ENCODE measurements at regions not wholly inside any gene's neighbourhood (a gene's known extent, or its start where the extent isn't known, plus 50 kb on each side); places are given as distances from the start of the nearest gene placed in this dataset.
"Not testable (repeated sequence)": the region's sequence is repeated elsewhere in the genome, so short reads cannot be mapped to it uniquely, and the experiment has no call there.

GRCh38 chr1:66424530-66424929 is 109.4 kb upstream of the SGIP1 start:
- not testable (repeated sequence) for ATAC-seq

- no peak for ATAC-seq
Measured at GRCh38 chr1:66426239-66426853, 107.6 kb upstream of the SGIP1 start.

GRCh38 chr1:66430815-66431214 is 103.1 kb upstream of the SGIP1 start:
- ATAC-seq, result not testable (repeated sequence)

- no peak for ATAC-seq
Measured at GRCh38 chr1:66431999-66432398, 102.0 kb upstream of the SGIP1 start.

- ATAC-seq, result no peak
Measured at GRCh38 chr1:66433611-66434010, 100.3 kb upstream of the SGIP1 start.

- ATAC-seq, result no peak
Measured at GRCh38 chr1:66434096-66434495, 99.9 kb upstream of the SGIP1 start.

- no peak for ATAC-seq
Measured at GRCh38 chr1:66435541-66435940, 98.4 kb upstream of the SGIP1 start.

- peak; percentile 93 to 95 for ATAC-seq
Measured at GRCh38 chr1:66436378-66437135, 97.4 kb upstream of the SGIP1 start.

GRCh38 chr1:66437136-66437401 is 96.9 kb upstream of the SGIP1 start:
- ATAC-seq, result no peak

- no peak for ATAC-seq
Measured at GRCh38 chr1:66438062-66438461, 95.9 kb upstream of the SGIP1 start.

- ATAC-seq, result no peak
Measured at GRCh38 chr1:66438501-66438900, 95.5 kb upstream of the SGIP1 start.

GRCh38 chr1:66439031-66439740 is 94.8 kb upstream of the SGIP1 start:
- peak; percentile 51 to 60 for ATAC-seq

- no peak for ATAC-seq
Measured at GRCh38 chr1:66443793-66444192, 90.2 kb upstream of the SGIP1 start.

GRCh38 chr1:66444438-66445265 is 89.3 kb upstream of the SGIP1 start:
- no peak for ATAC-seq

GRCh38 chr1:66445492-66446181 is 88.3 kb upstream of the SGIP1 start:
- peak; percentile 91 to 93 for ATAC-seq

- ATAC-seq, result peak; percentile 39 to 44
Measured at GRCh38 chr1:66446261-66447001, 87.5 kb upstream of the SGIP1 start.

GRCh38 chr1:66450043-66450514 is 83.9 kb upstream of the SGIP1 start:
- ATAC-seq, result no peak

GRCh38 chr1:66450847-66451246 is 83.1 kb upstream of the SGIP1 start:
- no peak for ATAC-seq

GRCh38 chr1:66452162-66452561 is 81.8 kb upstream of the SGIP1 start:
- no peak for ATAC-seq

GRCh38 chr1:66452982-66453381 is 81.0 kb upstream of the SGIP1 start:
- no peak for ATAC-seq

GRCh38 chr1:66455446-66455845 is 78.5 kb upstream of the SGIP1 start:
- no peak for ATAC-seq

- no peak for ATAC-seq
Measured at GRCh38 chr1:66460776-66461175, 73.2 kb upstream of the SGIP1 start.
